GM21526 (cell line): ENCODE measurements at regions not wholly inside any gene's neighbourhood (a gene's known extent, or its start where the extent isn't known, plus 50 kb on each side); places are given as distances from the start of the nearest gene placed in this dataset.
A peak's percentile ranks its signal among the peaks of the same experiment; 100 is the strongest.

Source experiments
- ATAC-seq: cut with Tn5 transposase; IDR thresholded peaks from one replicate; pipeline ENCODE4 v1.9.1; 2021; ENCODE audit warnings: moderate library complexity; ENCODE audit not compliant: unreplicated experiment, low FRiP score

- ATAC-seq: no peak
These were observed 411.8 kb downstream of the ADRA2A start for GRCh38 chr10:111488668-111489067.

GRCh38 chr10:111491154-111491553 lies 414.3 kb downstream of the ADRA2A start:
- no peak for ATAC-seq

DNA sequence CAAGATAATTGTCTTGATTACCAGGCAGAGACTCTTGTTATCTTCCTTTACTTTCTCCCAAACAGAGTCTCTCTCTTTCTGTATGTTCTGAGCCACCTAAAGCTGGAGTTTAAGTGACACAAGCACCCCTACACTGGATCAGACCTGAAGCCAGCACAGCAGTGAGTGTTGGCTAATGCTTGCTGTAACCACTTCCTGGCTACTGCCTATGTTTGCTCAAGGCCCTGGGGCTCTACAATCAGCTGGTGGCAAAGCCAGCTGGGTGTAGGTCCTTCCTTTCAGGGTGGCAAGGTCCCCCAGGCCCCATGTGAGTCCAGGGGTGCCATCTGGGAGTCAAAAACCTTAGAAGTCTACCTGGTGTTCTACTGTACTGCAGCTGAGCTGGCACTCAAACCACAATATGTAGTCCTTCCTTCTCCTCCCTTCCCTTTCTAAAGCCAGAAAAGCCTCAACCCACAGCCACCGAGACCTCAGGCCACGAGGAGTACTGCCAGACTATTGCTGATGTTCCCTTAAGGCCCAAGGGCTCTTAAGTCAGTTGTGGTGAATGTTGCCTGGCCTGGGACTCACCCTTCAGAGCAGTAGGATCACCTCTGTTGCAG lies 416.3 kb downstream of the ADRA2A start:
- ATAC-seq: no peak

DNA sequence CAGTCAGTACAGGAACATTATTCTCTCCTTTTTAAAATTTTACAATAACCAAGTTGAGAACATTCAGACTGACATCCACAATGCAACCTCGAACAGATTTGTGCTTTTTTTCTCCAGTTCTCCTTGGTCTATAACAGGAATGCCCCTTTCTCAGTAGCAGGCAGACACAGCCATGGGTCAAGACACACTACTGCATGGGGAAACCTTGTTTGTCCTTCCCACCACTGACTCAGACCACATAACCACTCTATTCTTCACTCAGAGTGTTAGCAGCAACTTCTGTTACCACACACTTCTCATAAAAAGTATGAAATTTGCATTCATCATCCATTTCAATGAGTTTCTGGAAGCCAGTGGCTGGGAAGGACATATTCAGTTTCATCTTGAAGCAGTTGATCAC lies 421.7 kb downstream of the ADRA2A start:
- ATAC-seq: no peak

GRCh38 chr10:111504376-111504775 lies 427.5 kb downstream of the ADRA2A start:
- ATAC-seq: no peak

GRCh38 chr10:111506266-111507034 lies 429.6 kb downstream of the ADRA2A start:
- no peak for ATAC-seq

- ATAC-seq: no peak
These were observed 434.9 kb downstream of the ADRA2A start for GRCh38 chr10:111511751-111512150.

- no peak for ATAC-seq
These were observed 438.4 kb downstream of the ADRA2A start for GRCh38 chr10:111515264-111515663.

DNA sequence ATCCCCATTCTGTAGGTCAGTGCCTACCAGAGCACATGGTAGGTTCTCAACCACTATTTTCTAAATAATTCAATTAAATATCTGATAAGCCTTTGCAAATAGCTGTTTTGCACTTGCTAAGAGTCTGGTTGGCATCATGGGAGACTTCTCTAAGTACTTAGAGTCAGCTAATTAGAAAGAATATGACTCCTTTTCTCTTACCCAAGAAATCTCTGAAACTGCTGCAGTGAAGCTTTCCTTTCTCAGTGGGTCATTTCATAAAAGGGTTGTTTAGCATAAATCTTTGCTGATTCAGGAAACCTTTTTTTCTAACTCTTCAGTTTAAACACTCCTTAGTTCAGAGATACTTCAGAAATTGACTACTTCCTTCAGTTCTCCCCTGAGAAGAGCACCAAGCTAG lies 438.9 kb downstream of the ADRA2A start:
- ATAC-seq: no peak

GRCh38 chr10:111516144-111516543 lies 439.3 kb downstream of the ADRA2A start:
- ATAC-seq: peak; percentile 54

DNA sequence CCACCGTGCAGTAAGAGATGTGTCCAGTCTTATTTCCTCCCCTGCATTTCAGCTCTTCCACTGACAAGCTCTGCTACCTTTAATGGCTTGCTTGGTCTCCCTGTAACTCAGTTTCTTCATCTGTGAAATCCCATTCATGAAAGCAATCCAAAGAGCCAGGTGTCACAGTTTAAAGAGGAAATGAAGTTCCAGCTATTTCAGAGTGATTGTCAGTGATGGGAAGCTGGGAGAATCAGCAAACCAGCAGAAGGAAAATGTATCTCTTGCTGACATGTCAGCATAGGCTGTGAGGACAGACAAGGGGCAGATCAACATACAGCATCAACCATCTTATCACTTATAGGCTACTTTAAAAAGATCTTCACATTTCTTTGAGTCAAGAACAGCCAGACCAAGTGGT lies 445.3 kb downstream of the ADRA2A start:
- no peak for ATAC-seq

DNA sequence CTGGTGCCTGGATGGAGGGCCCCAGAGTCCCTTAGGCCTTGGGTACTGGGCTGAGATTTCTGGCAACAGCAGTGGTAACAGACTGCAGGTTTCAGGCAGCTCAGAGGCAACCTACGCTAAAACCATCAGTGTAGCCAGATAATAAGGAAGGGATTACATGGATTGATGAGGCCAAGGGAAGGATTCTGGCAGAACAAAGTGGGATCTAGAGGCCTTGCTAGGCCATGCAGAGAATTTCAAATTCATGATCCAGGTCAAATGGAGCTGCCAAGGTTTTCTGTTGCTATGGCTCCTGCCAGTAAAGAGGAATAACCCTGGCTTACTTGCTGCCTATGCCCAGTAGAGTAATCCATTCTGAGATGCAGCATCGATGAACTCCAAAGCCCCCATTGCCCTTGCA lies 445.7 kb downstream of the ADRA2A start:
- ATAC-seq: no peak

GRCh38 chr10:111523016-111523415 lies 446.2 kb downstream of the ADRA2A start:
- ATAC-seq: no peak

GRCh38 chr10:111524134-111524533 lies 447.3 kb downstream of the ADRA2A start:
- ATAC-seq: no peak

GRCh38 chr10:111525696-111526095 lies 448.9 kb downstream of the ADRA2A start:
- no peak for ATAC-seq

- ATAC-seq: no peak
These were observed 454.9 kb downstream of the ADRA2A start for GRCh38 chr10:111531690-111532089.

DNA sequence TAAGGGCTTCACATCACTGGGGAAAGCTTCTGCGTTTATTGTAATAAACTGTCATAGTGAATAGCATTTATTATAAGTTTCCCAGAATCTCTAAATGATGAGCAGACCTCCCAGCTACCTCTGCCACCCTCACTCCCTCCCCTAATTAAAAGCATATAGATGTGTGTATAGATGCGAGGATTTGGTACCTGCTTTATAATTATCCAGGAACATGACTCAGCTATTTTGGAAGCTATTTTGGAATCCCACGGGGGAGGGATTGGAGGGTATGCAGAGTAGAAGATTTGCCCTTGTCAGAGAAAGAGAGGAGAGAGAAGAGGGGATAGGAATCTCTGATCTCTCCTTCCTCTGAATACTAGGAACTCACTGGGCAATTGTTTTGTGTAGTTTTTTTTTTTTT lies 455.3 kb downstream of the ADRA2A start:
- no peak for ATAC-seq

GRCh38 chr10:111539246-111539645 lies 462.4 kb downstream of the ADRA2A start:
- ATAC-seq: no peak

DNA sequence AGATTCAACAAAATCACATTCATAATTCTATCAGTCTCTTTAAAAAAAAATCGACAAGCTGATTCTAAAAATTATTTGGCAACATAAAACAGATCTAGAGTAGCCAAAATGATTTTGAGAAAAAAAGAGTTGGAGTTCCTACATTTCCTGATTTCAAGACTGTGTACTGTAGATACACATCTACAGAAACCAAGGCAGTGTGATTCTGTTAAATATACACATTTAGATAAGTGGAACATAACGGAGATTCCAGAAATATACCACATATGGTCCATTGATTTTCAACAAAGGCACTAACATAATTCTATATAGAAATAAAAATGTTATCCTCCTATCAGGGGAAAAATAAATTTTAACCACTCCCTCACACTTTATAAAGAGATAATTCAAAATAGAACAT lies 467.0 kb downstream of the ADRA2A start:
- ATAC-seq: no peak

GRCh38 chr10:111545861-111546605 lies 469.2 kb downstream of the ADRA2A start:
- no peak for ATAC-seq

GRCh38 chr10:111548084-111548726 lies 471.4 kb downstream of the ADRA2A start:
- ATAC-seq: no peak
